Activated T-cell treated with anti-CD3 and anti-CD28 coated beads, Interleukin-2, amount 50 U/mL, for 72 hours (primary cell): ENCODE measurements at regions not wholly inside any gene's neighbourhood (a gene's known extent, or its start where the extent isn't known, plus 50 kb on each side); places are given as distances from the start of the nearest gene placed in this dataset.
"Not testable (repeated sequence)": the region's sequence is repeated elsewhere in the genome, so short reads cannot be mapped to it uniquely, and the experiment has no call there.

Source experiments
- ATAC-seq, 2 donors: fragments of 150-1000 bp; cut with Tn5 transposase; replicated peaks in 1 of 2; 2 replicates each; pipeline ENCODE4 v1.10.0; 2021; ENCODE audit warnings: moderate library complexity in 2 of 2, mild to moderate bottlenecking in 1 of 2
- DNase-seq, 2 donors: peaks; one replicate each; pipeline ENCODE4 v3.0.0; 2021 to 2022; ENCODE audit warnings: mixed read lengths in 1 of 2
- H3K27ac Mint-ChIP-seq: one replicate; pipeline ENCODE4 v1.8.0; 2022; ENCODE audit warnings: mild to moderate bottlenecking, moderate library complexity, mixed read lengths
- H3K27me3 Mint-ChIP-seq: one replicate; pipeline ENCODE4 v1.8.0; 2022; ENCODE audit warnings: low read depth, mixed read lengths
- H3K36me3 Mint-ChIP-seq, 2 donors: one replicate each; pipeline ENCODE4 v1.8.0; 2022; ENCODE audit warnings: mixed read lengths in 2 of 2, mild to moderate bottlenecking in 1 of 2; ENCODE audit not compliant: insufficient read depth in 2 of 2
- H3K4me1 Mint-ChIP-seq: one replicate; pipeline ENCODE4 v1.8.0; 2022; ENCODE audit warnings: low read depth, mixed read lengths
- H3K4me3 Mint-ChIP-seq, 2 donors: one replicate each; pipeline ENCODE4 v1.8.0; 2022; ENCODE audit warnings: mild to moderate bottlenecking in 2 of 2, mixed read lengths in 2 of 2, moderate library complexity in 2 of 2
- H3K9me3 Mint-ChIP-seq, 2 donors: one replicate each; pipeline ENCODE4 v1.8.0; 2022; ENCODE audit warnings: mixed read lengths in 2 of 2

GRCh38 chr3:152126260-152126659, 142.5 kb upstream of the MBNL1 start:
- H3K9me3 Mint-ChIP-seq = no peaks in the 10 kb centered on the region
- no peak overlapping the region for H3K4me3 Mint-ChIP-seq
- no peak overlapping the region for H3K27ac Mint-ChIP-seq
- ATAC-seq (no peak), DNase-seq (no peak)
- no peaks in the 10 kb centered on the region for H3K36me3 Mint-ChIP-seq
- peaks cover 41% of the 10 kb centered on the region for H3K4me1 Mint-ChIP-seq
- no peaks in the 10 kb centered on the region for H3K27me3 Mint-ChIP-seq

GRCh38 chr3:152127058-152127457, 141.7 kb upstream of the MBNL1 start:
- Mint-ChIP-seq H3K27me3 (no peaks in the 10 kb centered on the region), H3K27ac (no peak overlapping the region), H3K36me3 (no peaks in the 10 kb centered on the region), H3K9me3 (no peaks in the 10 kb centered on the region), H3K4me3 (peak overlapping the region; percentile 13 to 28), H3K4me1 (peaks cover 37% of the 10 kb centered on the region)
- ATAC-seq (peak; percentile 97), DNase-seq (peak; percentile 33 to 35)

DNA sequence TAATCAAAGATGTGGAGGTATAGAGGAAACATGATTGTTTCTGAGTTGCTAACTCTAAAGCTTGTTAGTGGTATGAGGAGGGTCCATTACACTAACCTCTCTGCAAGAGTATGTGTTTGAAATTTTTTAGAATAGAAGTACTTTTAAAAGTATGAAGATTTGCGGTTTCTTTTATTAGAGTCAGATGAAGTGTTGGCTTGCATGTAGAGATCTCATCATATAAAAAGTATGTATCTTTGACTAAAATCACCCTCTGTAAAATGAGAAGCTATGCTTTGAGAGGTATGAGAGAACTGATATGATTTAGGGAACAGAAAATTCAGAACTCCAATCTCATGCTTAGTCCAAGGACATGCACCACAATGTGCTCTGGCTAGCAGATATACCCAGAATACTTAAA, 140.4 kb upstream of the MBNL1 start:
- peaks cover 26% of the 10 kb centered on the region for H3K4me1 Mint-ChIP-seq
- H3K36me3 Mint-ChIP-seq = no peaks in the 10 kb centered on the region

DNA sequence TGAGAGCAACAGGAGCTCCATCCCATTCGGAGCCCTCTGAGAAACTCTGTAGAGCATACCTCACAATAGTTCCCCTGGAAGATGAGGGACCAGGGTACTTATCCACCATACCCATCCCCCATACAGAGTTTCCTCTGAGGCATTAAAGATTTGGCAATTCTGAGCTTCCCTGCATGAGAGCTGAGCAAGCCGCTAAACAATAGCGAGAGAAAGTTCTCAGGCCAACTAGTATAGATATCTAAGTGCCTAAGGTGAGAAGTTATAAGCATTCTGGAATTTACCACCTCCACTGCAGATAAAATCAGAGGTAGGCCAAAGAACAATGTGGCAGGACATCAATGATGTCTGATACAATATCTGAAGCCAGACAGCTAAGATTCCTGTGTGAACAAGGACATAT, 129.1 kb upstream of the MBNL1 start:
- Mint-ChIP-seq H3K36me3 (peaks cover 0 to 2% of the 10 kb centered on the region in 2 donors), H3K4me3 (no peak overlapping the region), H3K27me3 (no peaks in the 10 kb centered on the region), H3K27ac (no peak overlapping the region), H3K9me3 (peaks cover 2 to 3% of the 10 kb centered on the region in 2 donors), H3K4me1 (no peaks in the 10 kb centered on the region)
- DNase-seq = no peak
- ATAC-seq = no peak

More for the DNA sequence above, 140.4 kb upstream of the MBNL1 start:
- H3K27ac Mint-ChIP-seq = no peak overlapping the region
- H3K9me3 Mint-ChIP-seq = no peaks in the 10 kb centered on the region
- ATAC-seq = no peak
- no peak for DNase-seq
- H3K4me3 Mint-ChIP-seq = no peak overlapping the region
- no peaks in the 10 kb centered on the region for H3K27me3 Mint-ChIP-seq

DNA sequence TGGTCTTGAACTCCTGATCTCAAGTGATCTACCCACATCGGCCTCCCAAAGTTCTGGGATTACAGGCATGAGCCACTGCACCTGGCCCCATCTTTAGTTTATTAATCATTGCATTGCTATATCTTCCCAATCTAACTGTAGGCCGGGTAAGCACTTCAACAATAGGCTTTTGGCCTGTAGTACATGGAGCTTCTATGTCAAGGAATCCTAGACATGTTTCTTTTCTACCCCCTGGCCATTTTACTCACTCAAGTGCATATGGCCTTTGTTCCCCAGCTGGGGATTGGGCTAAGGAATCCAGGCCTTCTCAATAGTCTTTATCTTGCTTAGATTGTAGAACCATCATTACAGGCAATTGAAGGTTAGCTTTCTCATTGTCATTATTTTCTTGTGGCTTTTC, 122.3 kb upstream of the MBNL1 start:
- H3K36me3 Mint-ChIP-seq = peaks cover 0 to 2% of the 10 kb centered on the region in 2 donors
- no peaks in the 10 kb centered on the region for H3K9me3 Mint-ChIP-seq
- ATAC-seq = no peak
- H3K27me3 Mint-ChIP-seq = peaks cover 14% of the 10 kb centered on the region
- peaks cover 39% of the 10 kb centered on the region for H3K4me1 Mint-ChIP-seq
- H3K4me3 Mint-ChIP-seq = no peak overlapping the region
- DNase-seq = no peak
- H3K27ac Mint-ChIP-seq = no peak overlapping the region

- ATAC-seq = peak in 1 of 2 donors; percentile 36
Observed at GRCh38 chr3:152147748-152148147, 121.0 kb upstream of the MBNL1 start.

DNA sequence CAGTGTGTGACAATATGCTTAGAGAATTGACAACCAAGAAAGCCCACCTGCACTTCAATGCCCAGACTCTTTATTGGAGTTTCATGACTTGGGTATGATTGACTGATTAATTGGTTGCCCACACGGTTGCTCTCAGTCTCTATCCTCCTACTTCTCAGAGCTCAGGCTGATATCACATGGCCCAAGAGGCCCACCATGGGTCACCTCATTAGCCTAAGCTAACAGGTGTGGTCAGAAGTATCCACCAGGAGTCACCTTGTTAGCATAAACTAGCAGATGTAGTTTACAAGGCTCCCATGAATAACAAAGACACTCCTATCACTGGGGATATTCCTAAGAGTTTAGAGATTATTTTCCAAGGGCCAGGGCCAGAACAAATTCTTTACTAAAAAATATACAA, 120.2 kb upstream of the MBNL1 start:
- H3K9me3 Mint-ChIP-seq = peaks cover 0 to 2% of the 10 kb centered on the region in 2 donors
- peaks cover 43% of the 10 kb centered on the region for H3K4me1 Mint-ChIP-seq

More at GRCh38 chr3:152147748-152148147, 121.0 kb upstream of the MBNL1 start:
- H3K9me3 Mint-ChIP-seq = no peaks in the 10 kb centered on the region
- H3K4me3 Mint-ChIP-seq = no peak overlapping the region
- peaks cover 43% of the 10 kb centered on the region for H3K4me1 Mint-ChIP-seq
- H3K36me3 Mint-ChIP-seq = peaks cover 0 to 2% of the 10 kb centered on the region in 2 donors
- peaks cover 14% of the 10 kb centered on the region for H3K27me3 Mint-ChIP-seq
- H3K27ac Mint-ChIP-seq = peak overlapping the region; percentile 31
- no peak for DNase-seq

GRCh38 chr3:152149832-152150231, 118.9 kb upstream of the MBNL1 start:
- peaks cover 0 to 2% of the 10 kb centered on the region in 2 donors for H3K36me3 Mint-ChIP-seq
- ATAC-seq (no peak), DNase-seq (no peak)
- no peak overlapping the region for H3K4me3 Mint-ChIP-seq
- H3K27ac Mint-ChIP-seq = no peak overlapping the region
- peaks cover 14% of the 10 kb centered on the region for H3K27me3 Mint-ChIP-seq
- H3K9me3 Mint-ChIP-seq = peaks cover 0 to 2% of the 10 kb centered on the region in 2 donors
- peaks cover 43% of the 10 kb centered on the region for H3K4me1 Mint-ChIP-seq

More for the DNA sequence above, 120.2 kb upstream of the MBNL1 start:
- ATAC-seq = no peak
- Mint-ChIP-seq H3K27me3 (peaks cover 14% of the 10 kb centered on the region), H3K4me3 (no peak overlapping the region), H3K27ac (no peak overlapping the region), H3K36me3 (peaks cover 0 to 2% of the 10 kb centered on the region in 2 donors)
- DNase-seq = no peak

DNA sequence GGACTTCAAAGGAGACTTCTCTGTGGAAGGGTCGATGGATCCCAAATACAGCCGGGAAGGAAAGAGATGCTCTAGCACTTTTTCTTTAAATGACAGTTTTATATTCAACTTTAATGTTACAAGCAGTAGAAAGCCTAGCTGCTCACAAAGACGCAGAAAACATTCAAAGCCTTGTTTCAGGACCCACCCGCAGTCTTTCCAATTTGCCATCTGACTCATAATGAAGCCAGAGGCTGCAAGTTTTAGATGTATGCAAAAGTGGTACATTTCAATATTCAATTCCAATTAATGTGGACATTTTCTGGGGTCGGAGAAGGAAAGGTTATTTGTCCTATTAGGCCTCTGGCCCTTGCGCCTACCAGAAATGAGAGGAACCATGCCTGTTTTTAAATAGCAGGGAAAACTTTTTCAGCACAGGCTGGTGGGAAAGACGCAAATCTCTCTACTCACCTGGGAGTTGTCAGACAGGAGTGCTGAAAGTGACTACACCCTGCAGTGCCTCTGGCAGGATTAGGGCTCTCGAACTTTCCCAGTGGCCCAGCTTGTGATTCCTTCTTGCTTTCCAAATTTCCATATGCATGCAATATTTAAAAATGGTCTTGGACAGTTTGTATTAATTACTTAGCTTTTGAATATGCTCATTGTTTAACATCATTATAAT, 117.4 kb upstream of the MBNL1 start:
- Mint-ChIP-seq H3K4me1 (peaks cover 48% of the 10 kb centered on the region), H3K36me3 (peaks cover 0 to 2% of the 10 kb centered on the region in 2 donors), H3K9me3 (peaks cover 0 to 2% of the 10 kb centered on the region in 2 donors), H3K27ac (no peak overlapping the region), H3K27me3 (peaks cover 14% of the 10 kb centered on the region), H3K4me3 (no peak overlapping the region)
- no peak for DNase-seq
- no peak for ATAC-seq

DNA sequence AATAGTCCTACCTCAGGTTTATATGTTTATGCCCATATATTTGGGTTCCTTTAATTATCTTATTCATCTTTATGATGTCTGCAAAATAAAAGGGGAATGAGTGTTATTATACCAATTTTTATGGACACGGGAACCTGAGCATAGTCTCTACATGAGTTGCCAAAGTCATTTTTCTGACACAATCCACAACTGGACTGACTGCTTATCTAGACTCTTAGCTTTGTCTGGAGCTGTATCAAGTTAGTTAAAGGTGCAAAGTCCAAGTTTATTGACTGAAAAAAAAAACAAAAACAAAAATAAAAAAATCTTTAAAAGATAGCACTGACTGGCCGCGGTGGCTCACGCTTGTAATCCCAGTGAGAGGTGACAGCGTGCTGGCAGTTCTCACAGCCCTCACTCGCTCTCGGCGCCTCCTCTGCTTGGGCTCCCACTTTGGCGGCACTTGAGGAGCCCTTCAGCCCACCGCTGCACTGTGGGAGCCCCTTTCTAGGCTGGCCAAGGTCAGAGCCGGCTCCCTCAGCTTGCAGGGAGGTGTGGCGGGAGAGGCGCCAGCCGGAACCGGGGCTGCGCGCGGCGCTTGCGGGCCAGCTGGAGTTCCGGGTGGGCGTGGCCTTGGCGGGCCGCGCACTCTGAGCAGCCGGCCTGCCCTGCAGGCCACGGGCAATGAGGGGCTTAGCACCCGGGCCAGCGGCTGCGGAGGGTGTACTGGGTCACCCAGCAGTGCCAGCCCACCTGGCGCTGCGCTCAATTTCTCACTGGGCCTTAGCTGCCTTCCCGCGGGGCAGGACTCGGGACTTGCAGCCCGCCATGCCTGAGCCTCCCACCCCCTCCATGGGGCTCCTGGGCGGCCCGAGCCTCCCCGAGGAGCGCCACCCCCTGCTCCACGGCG, 116.6 kb upstream of the MBNL1 start:
- peaks cover 14% of the 10 kb centered on the region for H3K27me3 Mint-ChIP-seq
- H3K27ac Mint-ChIP-seq, H3K4me3 Mint-ChIP-seq, ATAC-seq, H3K9me3 Mint-ChIP-seq, H3K36me3 Mint-ChIP-seq, DNase-seq: not testable (repeated sequence)
- peaks cover 48% of the 10 kb centered on the region for H3K4me1 Mint-ChIP-seq

DNA sequence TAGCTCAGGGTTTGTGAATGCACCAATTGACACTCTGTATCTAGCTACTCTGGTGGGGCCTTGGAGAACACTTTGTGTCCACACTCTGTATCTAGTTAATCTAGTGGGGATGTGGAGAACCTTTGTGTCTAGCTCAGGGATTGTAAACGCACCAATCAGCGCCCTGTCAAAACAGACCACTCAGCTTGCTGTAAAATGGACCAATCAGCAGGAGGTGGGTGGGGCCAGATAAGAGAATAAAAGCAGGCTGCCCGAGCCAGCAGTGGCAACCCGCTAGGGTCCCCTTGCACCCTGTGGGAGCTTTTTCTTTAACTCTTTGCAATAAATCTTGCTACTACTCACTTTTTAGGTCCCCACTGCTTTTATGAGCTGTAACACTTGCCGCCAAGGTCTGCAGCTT, 115.6 kb upstream of the MBNL1 start:
- not testable (repeated sequence) for H3K9me3 Mint-ChIP-seq, DNase-seq, H3K4me3 Mint-ChIP-seq, H3K36me3 Mint-ChIP-seq, ATAC-seq, H3K27ac Mint-ChIP-seq
- H3K27me3 Mint-ChIP-seq = peaks cover 14% of the 10 kb centered on the region
- peaks cover 41% of the 10 kb centered on the region for H3K4me1 Mint-ChIP-seq

DNA sequence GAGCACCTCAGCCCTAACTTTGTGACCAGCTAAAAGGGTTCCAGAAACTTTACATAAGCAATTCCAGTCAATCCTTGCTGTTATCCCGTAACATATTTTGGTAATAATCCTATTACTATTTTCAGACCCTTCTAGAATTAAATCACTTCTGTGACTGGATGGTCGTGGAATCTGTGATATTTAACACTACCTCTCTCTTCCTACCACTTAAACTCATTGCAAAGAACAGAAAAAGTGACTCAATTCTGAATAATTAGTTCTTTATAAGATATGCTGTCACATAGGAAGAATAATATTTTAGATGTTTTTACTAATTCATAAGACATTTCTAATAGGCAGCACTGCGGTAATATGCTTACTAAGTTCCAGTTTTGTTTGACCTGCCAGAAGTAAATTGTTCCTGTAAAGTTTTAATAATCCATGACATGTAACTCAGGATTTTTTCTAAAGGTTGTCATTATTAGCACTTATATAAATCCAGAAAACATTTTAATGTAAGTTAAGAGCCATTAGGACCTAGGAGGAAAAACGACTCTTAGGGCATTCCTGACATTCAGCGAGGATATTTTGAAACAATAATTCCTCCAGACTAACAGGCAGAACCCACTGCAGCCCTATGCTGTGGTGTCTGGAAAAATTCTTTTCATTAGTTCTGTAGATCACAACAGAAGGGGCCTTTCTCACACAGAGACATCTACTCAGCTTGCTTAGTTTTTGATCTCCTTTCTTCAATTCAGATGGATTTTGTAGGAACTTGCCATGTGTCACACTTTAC, 113.3 kb upstream of the MBNL1 start:
- Mint-ChIP-seq H3K4me1 (peaks cover 23% of the 10 kb centered on the region), H3K27ac (no peak overlapping the region), H3K36me3 (no peaks in the 10 kb centered on the region), H3K27me3 (peaks cover 3% of the 10 kb centered on the region), H3K4me3 (no peak overlapping the region), H3K9me3 (peaks cover 0 to 2% of the 10 kb centered on the region in 2 donors)
- ATAC-seq (no peak), DNase-seq (no peak)

DNA sequence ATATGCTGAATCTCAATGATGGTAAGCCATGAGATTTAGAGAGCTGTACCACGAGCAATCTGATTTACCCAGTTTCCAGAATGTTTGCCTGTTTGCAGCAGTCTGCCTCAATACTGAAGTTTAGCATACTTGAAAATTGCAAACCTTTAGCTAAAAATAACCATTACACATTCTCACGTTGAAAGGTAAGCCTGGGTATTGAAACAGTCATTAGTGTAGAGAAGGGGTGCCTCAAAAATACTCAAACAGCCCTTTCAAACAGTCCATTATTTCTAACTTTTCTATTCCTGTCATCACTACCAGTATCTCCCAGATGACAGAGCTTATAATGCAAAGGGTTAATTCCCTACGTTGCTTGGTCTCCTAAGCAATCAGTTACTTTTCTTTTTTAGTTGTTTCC, 111.8 kb upstream of the MBNL1 start:
- peaks cover 0 to 2% of the 10 kb centered on the region in 2 donors for H3K9me3 Mint-ChIP-seq
- no peak overlapping the region for H3K4me3 Mint-ChIP-seq
- H3K4me1 Mint-ChIP-seq = peaks cover 10% of the 10 kb centered on the region
- DNase-seq (no peak), ATAC-seq (no peak)
- no peak overlapping the region for H3K27ac Mint-ChIP-seq
- H3K27me3 Mint-ChIP-seq = no peaks in the 10 kb centered on the region
- H3K36me3 Mint-ChIP-seq = no peaks in the 10 kb centered on the region
